Stimulated activated CD4-positive, alpha-beta T cell treated with anti-CD3 and anti-CD28 coated beads, Interleukin-12 subunit alpha, Interleukin-12 subunit beta, amount 100 ng/mL, for 24 hours (primary cell): ENCODE measurements at regions not wholly inside any gene's neighbourhood (a gene's known extent, or its start where the extent isn't known, plus 50 kb on each side); places are given as distances from the start of the nearest gene placed in this dataset.
"Not testable (repeated sequence)": the region's sequence is repeated elsewhere in the genome, so short reads cannot be mapped to it uniquely, and the experiment has no call there.

Experiments used
- DNase-seq, 2 experiments: peaks; one replicate each; pipeline ENCODE4 v3.0.0-alpha.2; 2020; ENCODE audit warnings: low read depth in 2 of 2

GRCh38 chr2:22086726-22087125 is 963.0 kb downstream of the TDRD15 start:
- no peak for DNase-seq

- DNase-seq, result not testable (repeated sequence)
Observed at GRCh38 chr2:22103617-22104016, 979.8 kb downstream of the TDRD15 start.

DNA sequence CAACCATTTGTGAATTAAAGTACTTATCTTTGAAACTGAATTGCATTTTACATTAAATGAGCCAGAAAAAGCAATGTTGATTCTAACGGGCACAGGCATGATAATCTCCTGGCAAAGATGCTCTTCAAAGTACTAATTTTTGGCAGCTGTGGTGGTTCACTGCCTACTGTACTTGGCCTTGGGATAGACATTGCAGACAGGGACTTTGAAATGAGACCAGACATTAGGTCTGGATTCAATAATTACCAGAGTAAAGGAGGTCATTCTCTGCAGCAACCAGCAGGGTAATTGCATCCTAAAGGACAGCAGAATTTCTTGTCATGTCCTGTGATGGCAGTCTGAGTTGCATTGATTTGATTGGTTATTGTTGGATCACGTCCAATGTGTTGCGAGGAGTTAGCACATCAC is 986.5 kb downstream of the TDRD15 start:
- DNase-seq, result no peak

GRCh38 chr2:22124003-22124402 is 1000.2 kb downstream of the TDRD15 start:
- DNase-seq, result no peak

DNA sequence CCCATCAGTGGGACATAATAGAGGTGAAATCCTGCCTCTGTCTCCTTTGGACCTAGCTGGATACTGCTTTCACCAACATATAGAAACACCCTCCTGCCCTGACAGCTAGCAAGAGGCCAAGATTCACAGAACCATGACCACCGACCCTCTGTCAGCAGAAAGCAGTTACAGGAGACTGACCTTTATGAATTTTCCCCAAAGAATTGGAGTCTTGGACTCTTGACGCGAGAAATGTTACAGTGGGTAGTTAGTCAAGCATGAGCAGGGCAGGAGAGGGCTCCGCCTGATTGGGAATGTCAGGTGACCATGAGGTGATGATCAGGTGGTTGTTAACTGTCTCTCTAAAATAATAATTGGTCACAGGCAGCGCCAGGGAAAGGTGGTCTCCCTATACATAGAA is 1002.3 kb downstream of the TDRD15 start:
- DNase-seq, result no peak

DNA sequence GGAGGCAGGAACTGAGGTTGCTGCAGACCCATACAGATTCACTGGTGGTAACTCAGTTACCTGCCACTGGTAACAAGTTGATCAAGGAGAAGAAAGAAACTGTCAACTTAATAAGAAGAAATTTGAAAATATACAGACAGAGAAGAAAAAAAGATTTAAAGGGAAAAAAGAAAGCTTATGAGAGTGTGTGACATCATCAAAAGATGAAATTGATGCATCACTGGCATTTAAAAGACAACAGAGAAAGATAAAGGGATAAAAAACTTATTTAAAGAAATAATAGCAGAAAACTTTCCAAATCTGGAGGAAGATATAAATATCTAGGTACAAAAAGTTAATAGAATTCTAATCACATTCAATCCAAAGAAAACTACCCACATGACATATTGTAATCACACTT is 1003.2 kb downstream of the TDRD15 start:
- no peak for DNase-seq

- DNase-seq, result no peak
Observed at GRCh38 chr2:22134421-22134820, 1010.7 kb downstream of the TDRD15 start.

DNA sequence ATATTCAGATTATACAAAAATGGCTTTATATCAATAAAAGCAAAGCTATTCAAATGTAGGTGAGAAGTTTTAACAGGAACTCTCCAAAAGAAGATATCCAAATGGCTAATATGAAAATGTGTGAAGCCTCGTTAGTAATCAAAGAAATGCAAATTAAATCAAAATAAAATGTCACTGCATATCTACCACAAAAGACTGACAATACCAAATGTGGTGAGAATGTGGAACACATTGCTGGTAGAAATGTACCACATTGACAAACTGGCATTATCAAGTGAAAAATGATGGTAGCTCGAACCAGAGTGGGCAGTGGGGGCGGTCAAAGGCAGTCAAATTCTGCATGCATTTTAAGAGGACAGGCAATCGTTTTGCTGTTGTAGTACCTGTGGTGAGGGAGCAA is 1012.7 kb downstream of the TDRD15 start:
- no peak for DNase-seq

GRCh38 chr2:22143840-22144239 is 1020.1 kb downstream of the TDRD15 start:
- DNase-seq, result no peak

DNA sequence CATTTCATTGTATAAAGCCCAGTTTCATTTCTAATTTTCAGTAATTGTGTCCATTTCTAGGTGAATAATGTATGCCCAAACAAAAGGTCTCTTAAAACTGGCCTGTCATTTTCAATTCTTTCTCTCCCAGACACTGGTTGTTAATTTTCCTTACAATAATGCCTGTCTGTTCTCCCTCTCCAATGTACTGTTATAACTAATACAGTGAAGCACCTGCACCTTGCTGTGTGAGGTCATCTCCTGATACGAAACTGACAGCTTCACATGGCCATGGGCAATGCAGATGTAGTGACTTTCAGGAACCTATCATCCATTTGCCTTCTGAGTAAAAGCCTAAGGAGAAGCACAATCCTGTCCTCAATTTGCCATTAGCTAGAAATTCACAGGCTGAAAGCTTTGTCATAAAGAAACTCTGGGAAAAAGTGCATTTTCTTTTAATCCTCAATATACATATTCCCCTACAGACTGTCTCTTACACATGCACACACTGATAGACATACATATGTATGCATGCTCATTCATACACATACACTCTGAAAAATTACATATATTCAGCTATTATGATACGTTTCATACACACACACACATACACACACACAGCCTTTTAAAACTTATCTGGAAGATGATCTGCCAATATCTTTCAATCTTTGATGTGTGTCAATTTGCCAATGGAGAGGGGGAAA is 1030.3 kb downstream of the TDRD15 start:
- no peak for DNase-seq

GRCh38 chr2:22156661-22157060 is 1032.9 kb downstream of the TDRD15 start:
- not testable (repeated sequence) for DNase-seq

DNA sequence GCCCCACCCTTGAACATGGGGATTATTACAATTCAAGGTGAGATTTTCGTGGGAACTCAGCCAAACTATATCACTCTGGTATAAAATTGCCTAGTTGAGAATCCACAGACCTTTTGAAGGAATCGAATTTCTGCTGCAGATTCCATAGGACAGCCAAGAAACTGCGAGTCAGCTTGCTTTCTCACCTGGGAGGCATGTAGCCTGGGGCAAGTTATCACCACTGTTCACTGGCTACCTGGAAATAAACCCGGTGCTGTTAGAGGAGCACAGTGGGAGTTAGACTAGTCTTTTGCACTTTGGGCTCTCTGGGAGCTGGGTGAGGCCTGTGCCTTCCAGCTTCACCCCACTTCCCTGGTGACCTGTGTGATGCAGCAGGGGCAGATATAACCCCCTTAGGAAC is 1043.5 kb downstream of the TDRD15 start:
- DNase-seq, result no peak

DNA sequence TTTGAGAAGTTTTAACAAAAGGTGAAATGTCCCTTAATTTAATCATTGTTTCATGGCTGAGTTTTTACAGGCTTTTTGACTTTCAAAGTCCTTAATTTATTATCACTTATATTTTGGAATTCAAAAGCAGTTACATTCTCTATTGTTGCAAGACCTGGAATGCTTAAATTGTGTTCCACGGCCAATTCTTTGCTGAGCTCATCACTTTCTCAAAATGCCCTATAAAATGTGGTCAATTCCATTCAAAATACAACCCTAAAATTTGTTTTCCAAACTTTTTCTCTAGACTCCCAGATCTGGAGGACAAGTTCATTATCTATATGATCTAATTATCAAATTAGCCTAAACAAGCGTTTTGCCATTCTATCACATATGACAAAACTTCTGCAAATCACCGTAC is 1051.2 kb downstream of the TDRD15 start:
- no peak for DNase-seq

GRCh38 chr2:22185251-22185650 is 1061.5 kb downstream of the TDRD15 start:
- no peak for DNase-seq

GRCh38 chr2:22186261-22186828 is 1062.6 kb downstream of the TDRD15 start:
- not testable (repeated sequence) for DNase-seq

GRCh38 chr2:22189893-22190480 is 1066.2 kb downstream of the TDRD15 start:
- DNase-seq, result no peak

GRCh38 chr2:22194218-22194617 is 1070.5 kb downstream of the TDRD15 start:
- no peak for DNase-seq

- DNase-seq, result no peak
Observed at GRCh38 chr2:22196806-22197205, 1073.0 kb downstream of the TDRD15 start.

GRCh38 chr2:22198381-22199283 is 1074.9 kb downstream of the TDRD15 start:
- DNase-seq, result no peak

DNA sequence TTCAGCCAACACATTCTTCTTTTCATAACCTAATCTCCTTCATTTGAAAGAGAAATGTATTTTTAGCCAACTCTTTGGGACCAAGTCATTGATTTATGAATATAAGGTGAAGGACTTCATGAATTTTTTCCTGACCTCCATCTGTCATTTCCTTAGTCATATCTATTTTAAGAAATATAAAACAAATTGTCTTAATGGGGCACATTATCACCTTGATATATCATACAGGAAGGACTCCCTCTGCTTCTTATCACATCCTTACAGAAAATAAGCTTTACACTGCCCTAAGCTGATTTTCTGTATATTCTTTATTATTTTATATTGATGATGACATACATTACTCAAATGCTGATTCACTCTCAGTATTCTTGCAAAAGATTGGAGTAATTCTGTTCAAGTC is 1076.2 kb downstream of the TDRD15 start:
- no peak for DNase-seq

- no peak for DNase-seq
Observed at GRCh38 chr2:22209545-22209944, 1085.8 kb downstream of the TDRD15 start.

- no peak for DNase-seq
Observed at GRCh38 chr2:22213237-22213636, 1089.5 kb downstream of the TDRD15 start.
